ENCODE measurements at regions not wholly inside any gene's neighbourhood (a gene's known extent, or its start where the extent isn't known, plus 50 kb on each side); places are given as distances from the start of the nearest gene placed in this dataset.

GRCh38 chr7:131905471-131905973, 349.1 kb upstream of the PODXL start:
- H3K27me3 ChIP-seq: peaks cover 0 to 27% of the 10 kb centered on the region in 2 donors
- peaks cover 0 to 20% (median 3%) of the 10 kb centered on the region in 4 donors for H3K9me3 ChIP-seq
- H3K36me3 ChIP-seq: no peaks in the 10 kb centered on the region
- peaks cover 0 to 6% (median 0%) of the 10 kb centered on the region in 4 donors for H3K4me1 ChIP-seq
- H3K27ac ChIP-seq: no peak overlapping the region
- DNase-seq (ENCODE audit: low spot score in 2 of 2): no peak
- H3K4me3 ChIP-seq: no peak overlapping the region
- WGBS, 2 donors: 18 to 28% methylated on average over 3 of the region's 3 CpGs
- TF ChIP-seq EP300 (IDR thresholded peaks at IDR 0.05) (no peak), POLR2A (IDR thresholded peaks at IDR 0.05) (no peak)
- TF ChIP-seq, protein P1, sequence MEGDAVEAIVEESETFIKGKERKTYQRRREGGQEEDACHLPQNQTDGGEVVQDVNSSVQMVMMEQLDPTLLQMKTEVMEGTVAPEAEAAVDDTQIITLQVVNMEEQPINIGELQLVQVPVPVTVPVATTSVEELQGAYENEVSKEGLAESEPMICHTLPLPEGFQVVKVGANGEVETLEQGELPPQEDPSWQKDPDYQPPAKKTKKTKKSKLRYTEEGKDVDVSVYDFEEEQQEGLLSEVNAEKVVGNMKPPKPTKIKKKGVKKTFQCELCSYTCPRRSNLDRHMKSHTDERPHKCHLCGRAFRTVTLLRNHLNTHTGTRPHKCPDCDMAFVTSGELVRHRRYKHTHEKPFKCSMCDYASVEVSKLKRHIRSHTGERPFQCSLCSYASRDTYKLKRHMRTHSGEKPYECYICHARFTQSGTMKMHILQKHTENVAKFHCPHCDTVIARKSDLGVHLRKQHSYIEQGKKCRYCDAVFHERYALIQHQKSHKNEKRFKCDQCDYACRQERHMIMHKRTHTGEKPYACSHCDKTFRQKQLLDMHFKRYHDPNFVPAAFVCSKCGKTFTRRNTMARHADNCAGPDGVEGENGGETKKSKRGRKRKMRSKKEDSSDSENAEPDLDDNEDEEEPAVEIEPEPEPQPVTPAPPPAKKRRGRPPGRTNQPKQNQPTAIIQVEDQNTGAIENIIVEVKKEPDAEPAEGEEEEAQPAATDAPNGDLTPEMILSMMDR (IDR thresholded peaks at IDR 0.05): no peak

DNA sequence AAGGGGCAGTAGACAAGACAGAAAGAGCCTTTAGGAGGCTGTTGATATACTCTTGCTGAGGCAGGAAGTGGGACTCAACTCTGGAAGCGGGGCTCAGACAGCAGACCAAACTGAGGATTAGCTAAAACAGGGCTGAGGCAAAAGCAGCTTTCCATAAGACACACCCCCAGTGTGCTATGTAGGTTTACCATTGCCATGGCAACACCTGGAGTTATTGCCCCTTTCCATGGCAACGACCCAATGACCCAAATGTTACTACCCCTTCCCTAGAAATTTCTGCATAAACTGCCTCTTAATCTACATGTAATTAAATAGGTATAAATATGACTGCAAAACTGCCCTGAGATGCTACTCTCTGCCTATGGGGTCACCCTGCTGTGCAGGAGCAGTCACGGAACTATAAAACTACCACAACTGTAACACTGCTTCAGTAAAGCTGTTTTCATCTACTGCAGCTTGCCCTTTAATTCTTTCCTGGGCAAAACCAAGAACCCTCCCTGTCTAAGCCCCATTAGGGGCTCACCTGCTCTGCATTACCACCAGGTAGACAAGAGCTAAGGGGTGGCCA, 348.4 kb upstream of the PODXL start:
- 24 to 41% methylated on average over 3 of the region's 3 CpGs for WGBS, 2 donors
- Histone ChIP-seq H3K27ac (no peak overlapping the region), H3K4me1 (peaks cover 0 to 6% (median 0%) of the 10 kb centered on the region in 4 donors), H3K9me3 (peaks cover 0 to 20% (median 3%) of the 10 kb centered on the region in 4 donors), H3K4me3 (no peak overlapping the region), H3K36me3 (no peaks in the 10 kb centered on the region), H3K27me3 (peaks cover 0 to 21% of the 10 kb centered on the region in 2 donors)
- no peak for TF ChIP-seq POLR2A (IDR thresholded peaks at IDR 0.05)
- TF ChIP-seq, protein P1 (IDR thresholded peaks at IDR 0.05): no peak
- TF ChIP-seq EP300 (IDR thresholded peaks at IDR 0.05): no peak
- DNase-seq (ENCODE audit: low spot score in 2 of 2): no peak

DNA sequence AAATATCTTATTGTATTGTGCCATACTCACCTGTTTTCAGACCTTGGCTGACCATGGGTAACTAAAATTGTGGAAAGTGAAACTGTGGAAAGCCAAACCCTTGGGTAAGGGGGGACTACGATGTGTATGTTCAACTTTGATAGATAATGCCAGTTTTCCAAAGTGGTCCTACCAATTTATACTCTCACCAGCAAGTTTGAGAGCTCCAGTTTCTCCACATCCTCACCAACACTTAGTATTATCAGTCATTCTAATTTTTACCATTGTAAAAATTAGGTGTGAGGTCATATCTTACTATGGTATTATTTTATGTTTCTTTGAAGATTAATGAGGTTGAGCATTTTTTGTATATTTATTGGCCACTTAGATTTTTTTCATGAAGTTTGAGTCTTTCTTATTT, 346.9 kb upstream of the PODXL start:
- H3K36me3 ChIP-seq: no peaks in the 10 kb centered on the region
- no peak overlapping the region for H3K4me3 ChIP-seq
- peaks cover 0 to 20% (median 3%) of the 10 kb centered on the region in 4 donors for H3K9me3 ChIP-seq
- WGBS, 2 donors: 89 to 93% methylated on average over 1 of the region's 1 CpG
- DNase-seq (ENCODE audit: low spot score in 2 of 2): no peak
- H3K27me3 ChIP-seq: peaks cover 0 to 9% of the 10 kb centered on the region in 2 donors
- no peaks in the 10 kb centered on the region for H3K4me1 ChIP-seq
- no peak overlapping the region for H3K27ac ChIP-seq
- TF ChIP-seq POLR2A (IDR thresholded peaks at IDR 0.05) (no peak), EP300 (IDR thresholded peaks at IDR 0.05) (no peak)
- TF ChIP-seq, protein P1 (IDR thresholded peaks at IDR 0.05): no peak

DNA sequence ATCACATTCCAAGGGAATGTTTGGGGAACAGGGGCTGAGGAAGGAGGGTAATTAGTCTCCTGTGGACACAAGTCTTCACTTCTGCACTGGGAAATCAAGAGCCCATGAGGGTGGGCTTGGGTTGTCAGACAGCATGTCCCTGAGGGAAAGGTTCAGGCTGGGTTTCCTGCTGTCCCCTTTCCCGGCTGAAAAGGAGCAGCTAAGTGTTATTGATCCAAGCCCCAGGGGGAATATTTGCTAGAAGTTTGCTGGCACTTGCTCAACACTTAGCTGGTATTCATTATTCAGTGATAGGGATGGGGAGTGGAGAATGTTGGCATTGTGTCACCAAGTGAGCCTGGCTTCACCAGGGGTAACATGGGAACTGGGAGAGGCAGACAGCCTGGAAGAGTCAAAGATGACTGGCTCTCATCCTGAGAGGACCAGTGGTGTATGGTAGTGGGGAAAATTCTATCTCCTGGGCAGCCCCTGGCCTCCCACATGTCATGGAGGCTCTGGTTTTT, 344.4 kb upstream of the PODXL start:
- TF ChIP-seq, protein P1 (IDR thresholded peaks at IDR 0.05): no peak
- TF ChIP-seq EP300 (IDR thresholded peaks at IDR 0.05) (no peak), POLR2A (IDR thresholded peaks at IDR 0.05) (no peak)
- Histone ChIP-seq H3K4me3 (no peak overlapping the region), H3K27me3 (no peaks in the 10 kb centered on the region), H3K27ac (no peak overlapping the region), H3K36me3 (no peaks in the 10 kb centered on the region), H3K9me3 (peaks cover 0 to 20% (median 3%) of the 10 kb centered on the region in 4 donors), H3K4me1 (no peaks in the 10 kb centered on the region)
- WGBS, 2 donors: 44% methylated on average over 1 of the region's 1 CpG
- DNase-seq (ENCODE audit: low spot score in 2 of 2): no peak

- no peaks in the 10 kb centered on the region for H3K36me3 ChIP-seq
- WGBS, 2 donors: 68 to 84% methylated on average over 4 of the region's 4 CpGs
- no peak overlapping the region for H3K27ac ChIP-seq
- no peak for DNase-seq (ENCODE audit: low spot score in 2 of 2)
- H3K4me3 ChIP-seq: no peak overlapping the region
- no peak for TF ChIP-seq EP300 (IDR thresholded peaks at IDR 0.05)
- TF ChIP-seq, protein P1 (IDR thresholded peaks at IDR 0.05): no peak
- no peak for TF ChIP-seq POLR2A (IDR thresholded peaks at IDR 0.05)
- no peaks in the 10 kb centered on the region for H3K4me1 ChIP-seq
- no peaks in the 10 kb centered on the region for H3K27me3 ChIP-seq
- peaks cover 0 to 20% (median 3%) of the 10 kb centered on the region in 4 donors for H3K9me3 ChIP-seq
Measured at GRCh38 chr7:131899271-131900030, 343.0 kb upstream of the PODXL start.
